NCI-H1105 treated with DMSO at 0.1 percent for 48 hours (cell line): ENCODE measurements at regions not wholly inside any gene's neighbourhood (a gene's known extent, or its start where the extent isn't known, plus 50 kb on each side); places are given as distances from the start of the nearest gene placed in this dataset.
"Not testable (repeated sequence)": the region's sequence is repeated elsewhere in the genome, so short reads cannot be mapped to it uniquely, and the experiment has no call there.

Experiments
- DNase-seq: peaks from one replicate; lab custom pipeline; 2025; lab: John Stamatoyannopoulos, UW

DNA sequence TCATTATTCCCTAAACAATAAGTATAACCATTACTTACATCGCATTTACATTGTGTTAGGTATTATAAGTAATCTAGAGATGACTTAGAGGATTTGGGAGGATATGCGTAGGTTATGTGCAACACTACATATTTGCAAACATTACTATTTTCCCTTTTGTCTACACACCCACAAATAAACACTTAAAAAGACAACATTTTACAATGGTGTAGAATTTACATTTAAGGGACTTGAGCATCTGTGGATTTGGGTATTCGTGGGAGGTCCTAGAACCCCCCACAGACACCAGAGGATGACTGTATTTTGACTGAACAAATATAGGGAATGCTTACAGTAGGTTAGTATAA, 220.2 kb upstream of the MYO3A start:
- no peak for DNase-seq

DNA sequence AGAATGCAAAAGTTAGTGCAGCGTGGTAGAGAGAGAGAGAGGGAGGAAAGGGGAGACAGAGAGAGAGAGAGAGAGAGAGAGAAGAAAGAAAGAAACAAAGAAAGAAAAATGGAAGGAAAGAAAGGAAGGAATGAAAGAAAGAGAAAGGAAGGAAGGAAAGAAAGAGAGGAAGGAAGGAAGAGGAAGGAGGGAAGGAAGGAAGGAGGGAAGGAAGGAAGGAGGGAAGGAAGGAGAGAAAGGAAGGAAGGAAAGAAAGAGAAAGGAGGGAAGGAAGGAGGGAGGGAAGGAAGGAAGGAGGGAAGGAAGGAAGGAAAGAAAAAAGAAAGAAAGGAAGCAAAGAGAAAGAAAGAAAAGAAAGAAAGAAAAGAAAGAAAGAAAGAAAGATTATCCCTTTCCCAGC, 209.8 kb upstream of the MYO3A start:
- no peak for DNase-seq

DNA sequence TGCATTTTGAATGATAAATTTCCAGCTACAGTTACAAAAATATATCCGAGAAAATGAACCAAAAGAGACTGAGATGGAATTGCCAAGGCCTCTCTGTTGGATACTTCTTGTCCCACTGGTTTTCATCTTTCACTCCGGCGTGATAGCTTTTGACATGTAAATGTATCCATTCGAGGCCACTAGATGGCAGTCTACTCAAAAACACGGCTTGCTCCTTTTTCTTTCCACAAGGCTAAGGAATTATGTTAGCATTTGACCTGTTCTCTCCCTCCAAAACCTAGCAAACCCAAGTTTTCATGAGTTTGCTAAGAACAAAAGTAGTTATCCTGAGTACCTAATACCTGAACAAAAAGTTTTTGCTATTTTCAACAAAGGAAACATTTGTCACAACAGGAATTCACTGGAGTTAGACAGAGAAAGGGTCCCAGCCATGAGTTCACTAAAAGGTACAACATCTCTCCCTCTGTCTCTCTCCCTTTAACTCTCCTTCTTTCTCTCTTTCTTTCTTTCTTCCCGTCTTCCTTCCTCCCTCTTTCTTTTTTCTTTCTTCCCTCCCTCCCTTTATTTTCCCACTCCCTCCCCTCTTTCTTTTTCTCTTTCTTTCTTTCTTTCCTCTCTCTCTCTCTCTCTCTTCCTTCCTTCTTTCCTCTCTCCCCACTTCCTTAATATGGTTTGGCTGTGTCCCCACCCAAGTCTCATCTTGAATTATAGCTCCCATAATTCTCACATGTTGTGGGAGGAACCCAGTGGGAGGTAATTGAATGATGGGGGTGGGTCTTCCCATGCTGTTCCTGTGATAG, 207.9 kb upstream of the MYO3A start:
- peak; percentile 59 for DNase-seq

DNA sequence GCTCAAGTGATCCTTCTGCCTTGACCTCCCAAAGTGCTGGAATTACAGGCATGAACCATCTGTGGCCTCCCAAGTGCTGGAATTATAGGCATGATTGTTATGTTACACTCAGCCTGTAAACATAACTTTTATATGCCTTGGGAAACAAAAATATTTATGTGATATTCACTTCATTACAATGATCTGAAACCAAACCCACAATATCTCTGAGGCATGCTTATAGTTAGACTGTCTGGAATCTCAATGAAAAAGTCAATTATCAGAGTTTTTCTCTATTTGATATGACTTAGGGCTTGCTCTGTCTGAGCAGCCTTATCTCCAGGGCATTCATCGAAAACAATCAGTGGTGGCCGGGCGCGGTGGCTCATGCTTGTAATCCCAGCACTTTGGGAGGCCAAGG, 195.3 kb upstream of the MYO3A start:
- DNase-seq: no peak

DNA sequence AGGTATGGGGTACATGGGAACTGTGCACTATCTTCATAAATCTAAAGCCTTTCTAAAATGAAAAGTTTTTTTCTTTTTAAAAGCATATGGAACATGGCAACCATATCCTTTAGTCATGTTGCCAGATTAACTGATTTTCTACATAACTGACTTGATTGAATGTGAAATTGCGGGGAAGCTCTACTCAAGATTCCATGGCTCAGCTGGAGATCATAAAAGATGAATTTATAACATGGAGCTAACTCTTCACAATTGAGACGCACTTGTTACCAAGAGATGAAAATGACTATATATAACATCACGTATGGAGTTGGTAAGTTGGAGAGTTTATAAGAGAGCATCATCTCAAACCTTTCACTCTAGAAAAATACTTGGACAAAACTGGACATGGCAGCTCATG, 190.2 kb upstream of the MYO3A start:
- DNase-seq: no peak

DNA sequence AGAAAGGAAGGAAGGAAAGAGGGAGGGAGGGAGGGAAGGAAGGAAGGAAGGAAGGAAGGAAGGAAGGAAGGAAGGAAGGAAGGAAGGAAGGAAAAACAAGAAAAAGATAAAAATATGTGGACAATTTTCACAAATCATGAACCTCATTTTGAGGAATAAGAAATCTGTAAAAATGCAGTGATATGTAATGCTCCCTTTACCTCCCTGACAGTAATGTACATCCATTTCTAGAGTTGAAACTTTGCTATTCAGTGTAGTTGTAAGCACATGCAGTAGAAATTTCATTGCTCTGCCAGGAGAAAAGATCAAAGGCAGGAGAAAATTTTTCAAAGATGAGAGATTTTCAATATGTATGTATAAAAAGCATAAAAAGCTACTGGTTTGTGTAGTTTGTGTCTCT, 189.5 kb upstream of the MYO3A start:
- DNase-seq: no peak

DNA sequence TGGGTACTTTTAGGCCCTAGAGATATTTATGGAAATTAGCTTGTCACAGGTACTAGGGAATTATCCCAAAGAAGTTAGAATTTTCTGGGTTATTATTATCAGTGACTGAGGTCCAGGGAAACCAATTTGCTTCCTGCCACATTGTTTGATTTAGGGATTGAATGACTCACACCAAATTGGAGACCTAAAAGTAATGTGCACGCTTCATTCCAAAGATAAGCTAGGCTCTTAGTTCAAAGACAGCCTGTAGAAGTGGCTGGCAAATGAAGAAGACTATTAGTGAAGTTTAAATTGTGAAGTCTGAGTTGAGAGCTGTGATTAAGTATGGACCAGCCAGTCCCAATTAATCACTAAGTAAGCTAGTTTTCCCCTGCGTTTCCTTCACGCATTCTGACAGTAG, 188.1 kb upstream of the MYO3A start:
- DNase-seq: no peak

DNA sequence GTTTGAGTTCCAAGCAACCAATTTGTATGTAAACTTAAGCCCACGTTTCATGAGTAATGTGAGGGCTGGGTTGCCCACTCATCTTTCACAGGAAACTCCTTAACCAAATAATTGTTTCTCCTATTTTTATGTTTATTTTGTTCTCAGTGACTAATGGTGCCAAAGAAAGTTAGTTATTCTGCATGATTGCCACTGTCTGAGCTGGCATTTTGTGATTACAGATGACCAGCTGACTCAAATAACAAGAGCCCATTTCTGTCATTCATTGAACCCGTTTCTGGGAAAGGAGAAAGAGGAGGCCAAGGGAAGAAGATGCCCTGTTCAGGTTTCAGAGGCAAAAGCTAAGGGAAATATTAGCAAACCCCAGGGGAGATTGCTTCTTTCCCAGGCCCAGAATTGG, 186.9 kb upstream of the MYO3A start:
- no peak for DNase-seq

DNA sequence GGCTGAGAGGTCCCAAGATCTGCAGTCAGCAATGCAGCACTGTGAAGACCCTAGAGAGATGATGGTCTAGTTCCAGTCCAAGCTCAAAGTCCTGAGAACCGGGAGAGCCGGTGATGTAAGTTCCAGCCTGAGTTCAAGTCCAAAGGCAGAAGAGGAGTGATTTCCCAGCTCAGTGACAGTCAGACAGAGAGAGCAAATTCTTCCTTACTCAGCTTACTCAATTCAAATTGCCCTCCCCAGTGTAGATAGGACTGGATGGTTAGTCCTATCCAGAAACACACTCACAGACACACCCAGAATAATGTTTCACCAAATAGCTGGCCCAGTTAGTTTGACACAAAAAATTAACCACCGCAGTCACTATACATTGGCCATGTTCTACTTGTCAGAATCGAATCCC, 185.5 kb upstream of the MYO3A start:
- DNase-seq: no peak

DNA sequence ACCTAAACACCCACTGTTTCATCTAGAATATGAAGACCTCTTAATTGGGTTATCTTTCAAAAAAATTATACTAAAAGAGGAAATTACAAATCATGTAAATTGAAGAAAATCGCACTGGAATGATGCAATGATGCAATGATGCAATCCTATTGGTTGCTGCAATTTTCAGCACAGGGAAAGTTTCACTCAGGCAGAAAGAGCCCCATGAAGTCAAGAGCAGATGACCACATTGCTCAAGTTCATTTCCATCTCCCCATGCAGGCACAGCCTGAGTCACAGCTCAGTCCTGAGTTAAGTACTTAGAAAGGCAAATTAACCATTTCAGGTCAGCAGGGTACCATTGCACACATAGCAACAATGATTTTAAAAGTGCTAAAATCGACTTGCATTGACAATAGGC, 180.3 kb upstream of the MYO3A start:
- DNase-seq: no peak

DNA sequence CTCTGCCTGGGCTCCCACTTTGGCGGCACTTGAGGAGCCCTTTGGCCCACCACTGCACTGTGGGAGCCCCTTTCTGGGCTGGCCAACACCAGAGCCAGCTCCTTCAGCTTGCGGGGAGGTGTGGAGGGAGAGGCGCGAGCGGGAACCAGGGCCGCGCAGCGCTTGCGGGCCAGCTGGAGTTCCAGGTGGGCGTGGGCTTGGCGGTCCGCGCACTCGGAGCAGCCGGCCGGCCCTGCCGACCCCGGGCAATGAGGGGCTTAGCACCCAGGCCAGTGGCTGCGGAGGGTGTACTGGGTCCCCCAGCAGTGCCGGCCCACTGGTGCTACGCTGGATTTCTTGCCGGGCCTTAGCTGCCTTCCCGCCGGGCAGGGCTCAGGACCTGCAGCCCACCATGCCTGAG, 178.2 kb upstream of the MYO3A start:
- not testable (repeated sequence) for DNase-seq

DNA sequence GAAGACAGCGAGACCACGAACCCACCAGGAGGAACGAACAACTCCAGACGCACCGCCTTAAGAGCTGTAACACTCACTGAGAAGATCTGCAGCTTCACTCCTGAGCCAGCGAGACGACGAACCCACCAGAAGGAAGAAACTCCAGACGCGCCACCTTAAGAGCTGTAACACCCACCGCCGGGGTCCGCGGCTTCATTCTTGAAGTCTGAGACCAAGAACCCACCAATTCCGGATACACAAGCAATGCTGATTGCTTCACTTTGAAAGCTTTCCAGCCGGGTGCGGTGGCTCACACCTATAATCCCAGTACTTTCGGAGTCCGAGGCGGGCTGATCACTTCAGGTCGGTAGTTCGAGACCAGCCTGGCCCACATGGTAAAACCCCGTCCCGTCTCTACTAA, 177.2 kb upstream of the MYO3A start:
- no peak for DNase-seq

DNA sequence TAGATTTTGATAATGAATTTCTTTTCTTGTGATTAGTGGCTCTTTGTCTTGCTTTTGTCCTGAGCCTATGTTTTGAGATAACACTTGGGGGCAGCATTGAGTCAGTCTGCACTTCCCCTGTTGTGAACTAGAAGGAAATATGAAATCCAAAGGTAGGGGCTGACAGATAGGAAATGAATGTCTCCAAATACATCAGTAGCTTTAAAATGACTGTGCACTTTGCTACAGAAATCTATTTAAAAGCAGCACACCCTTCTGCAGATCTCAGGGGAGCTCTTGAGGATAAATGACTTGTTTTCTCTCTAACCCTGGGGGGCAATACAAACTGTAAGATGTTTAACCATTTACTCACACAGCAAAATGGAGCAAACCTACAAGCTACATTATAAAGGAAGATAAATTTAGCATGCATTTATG, 176.0 kb upstream of the MYO3A start:
- peak; percentile 77 for DNase-seq

DNA sequence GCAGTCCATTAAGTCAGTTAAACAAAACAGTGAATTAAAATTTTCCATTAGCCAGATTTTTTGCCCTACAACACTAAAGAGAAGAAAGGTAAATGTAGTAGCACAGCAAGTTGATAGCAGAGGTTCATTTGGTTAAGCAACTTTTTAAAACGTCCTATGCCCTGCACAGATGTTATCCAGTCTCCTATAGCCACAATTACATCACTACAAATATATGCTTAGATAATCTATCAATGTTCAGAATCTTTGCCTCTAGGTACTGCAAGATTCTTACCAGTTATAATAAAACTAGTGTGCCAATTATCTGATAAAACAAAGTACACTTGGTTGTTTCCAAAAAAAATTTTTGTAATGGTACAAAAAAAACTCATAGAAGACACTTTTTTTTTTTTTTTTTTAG, 175.5 kb upstream of the MYO3A start:
- no peak for DNase-seq

DNA sequence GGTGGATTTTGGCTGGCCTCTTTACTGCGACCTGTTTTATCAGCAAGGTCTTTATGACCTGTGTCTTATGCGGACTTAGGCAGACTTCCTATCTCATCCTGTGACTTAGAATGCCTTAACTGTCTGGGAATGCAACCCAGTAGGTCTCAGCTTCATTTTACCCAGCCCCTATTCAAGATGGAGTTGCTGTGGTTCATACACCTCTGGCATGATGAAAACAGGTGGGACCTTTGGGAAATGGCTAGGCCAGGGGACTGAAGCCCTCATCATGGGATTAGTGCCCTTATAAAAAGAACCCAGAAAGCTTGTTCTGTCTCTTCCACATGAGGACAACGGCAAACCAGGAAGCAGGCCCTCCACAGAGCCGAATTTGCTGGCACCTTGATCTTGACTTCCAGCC, 172.1 kb upstream of the MYO3A start:
- no peak for DNase-seq

DNA sequence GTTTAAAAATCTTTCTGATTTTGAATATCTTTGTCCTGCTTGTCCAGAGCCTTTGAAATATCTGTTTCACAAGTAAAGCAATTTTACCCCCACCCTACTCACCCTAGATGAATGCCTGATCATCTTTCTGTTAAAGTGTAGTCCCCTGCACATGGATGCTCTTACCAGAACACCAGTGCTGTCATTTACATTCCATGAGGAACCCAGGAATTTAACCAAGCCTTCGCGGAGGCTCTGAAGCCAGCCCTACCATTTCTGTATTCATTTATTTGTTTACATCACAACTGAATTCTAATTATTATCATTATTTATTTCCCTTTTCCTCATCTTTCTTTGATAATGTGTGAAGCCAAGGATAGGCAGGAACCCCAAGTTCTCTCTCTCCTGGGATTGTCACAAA, 167.8 kb upstream of the MYO3A start:
- DNase-seq: no peak

DNA sequence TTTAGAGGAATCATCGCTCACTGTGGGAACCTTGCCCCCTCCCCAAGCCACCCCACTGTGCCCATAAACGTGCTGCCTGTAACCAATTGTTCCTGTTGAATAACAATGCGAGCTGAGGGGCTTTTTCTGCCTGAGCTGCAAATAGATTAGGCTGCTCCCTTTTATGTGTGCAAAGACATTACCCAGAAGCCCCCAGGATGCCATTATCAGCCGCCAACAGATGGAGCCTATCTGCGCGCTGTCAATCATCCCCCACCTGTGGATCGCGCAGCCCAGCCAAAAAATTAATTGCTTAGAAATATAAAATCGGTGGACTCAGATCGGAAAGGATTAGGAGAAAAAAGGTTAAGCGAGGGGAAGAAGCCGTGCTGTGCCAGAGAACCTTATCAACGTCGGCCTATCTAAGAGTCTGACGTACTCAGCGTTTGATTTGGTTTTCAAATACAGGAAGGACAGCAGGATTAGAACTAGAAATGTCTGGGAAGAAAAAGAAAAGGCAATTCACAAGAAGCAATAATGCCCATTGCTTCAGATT, 167.3 kb upstream of the MYO3A start:
- no peak for DNase-seq

DNA sequence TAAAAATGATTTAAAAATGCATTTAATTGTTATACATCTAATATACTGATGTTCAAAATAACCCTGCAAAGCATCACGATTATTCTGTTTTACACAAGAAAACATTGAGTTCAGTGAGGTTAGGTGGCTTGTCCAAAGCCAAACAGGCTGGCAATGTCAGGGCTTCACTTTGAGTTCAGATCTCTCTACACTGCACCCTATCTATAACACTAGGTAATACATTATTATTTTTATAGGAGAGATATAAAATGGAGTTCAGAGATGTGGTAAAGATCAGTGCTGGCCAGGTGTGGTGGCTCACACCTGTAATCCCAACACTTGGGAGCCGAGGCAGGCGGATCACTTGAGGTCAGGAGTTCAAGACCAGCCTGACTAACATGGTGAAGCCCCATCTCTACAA, 165.9 kb upstream of the MYO3A start:
- DNase-seq: no peak

DNA sequence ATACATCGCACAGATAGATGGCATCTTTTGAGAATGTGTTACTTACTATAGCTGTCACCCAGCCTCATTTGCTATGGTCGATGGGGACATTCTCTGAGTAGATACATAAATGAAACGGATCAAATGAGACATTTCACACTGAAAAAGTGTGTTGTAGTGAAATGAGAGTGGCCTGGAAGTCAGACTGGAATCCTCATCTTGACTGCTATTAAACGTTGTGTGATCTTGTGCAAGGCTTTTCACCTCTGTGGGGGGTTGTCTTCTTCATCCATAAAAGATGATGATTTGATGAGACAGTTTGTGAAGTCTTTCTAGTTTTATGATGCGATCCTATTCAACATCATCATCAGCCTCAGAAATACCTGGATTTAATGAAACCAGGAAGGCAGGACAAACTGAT, 155.4 kb upstream of the MYO3A start:
- no peak for DNase-seq

DNA sequence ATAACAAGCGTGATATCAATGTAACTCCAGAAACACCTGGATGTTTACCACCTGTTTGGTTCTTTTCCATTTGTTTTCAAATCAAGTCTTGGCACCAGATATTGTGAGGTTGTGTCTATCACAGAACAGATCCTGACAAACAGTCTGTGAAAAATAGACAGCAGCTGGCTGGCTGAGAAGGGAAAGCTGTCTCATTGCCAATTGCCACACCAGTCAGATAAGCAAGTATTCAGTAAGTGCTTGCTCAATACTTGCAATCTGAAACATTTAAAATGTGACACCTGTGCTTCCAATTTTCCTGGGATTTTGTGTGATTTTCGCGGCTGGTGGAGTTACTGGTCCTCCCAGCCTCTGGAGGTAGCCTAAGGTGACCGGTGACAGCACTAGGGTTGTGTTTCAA, 147.9 kb upstream of the MYO3A start:
- DNase-seq: peak; percentile 73

DNA sequence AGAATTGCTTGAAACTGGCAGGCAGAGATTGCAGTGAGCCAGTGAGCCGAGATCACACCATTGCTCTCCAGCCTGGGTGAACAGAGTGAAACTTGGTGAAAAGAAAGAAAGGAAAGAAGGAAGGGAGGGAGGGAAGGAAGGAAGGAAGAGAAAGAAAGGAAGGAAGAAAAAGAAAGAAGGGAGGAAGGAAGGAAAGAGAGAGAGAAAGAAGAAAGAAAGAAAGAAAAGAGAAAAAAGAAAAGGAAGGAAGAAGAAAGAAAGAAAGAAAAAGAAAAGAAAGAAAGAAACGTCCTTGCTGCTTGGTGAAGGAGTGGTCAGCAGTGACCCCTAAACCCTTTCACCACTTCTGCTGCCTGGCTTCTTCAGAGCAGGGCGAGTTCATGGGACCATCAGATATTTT, 147.1 kb upstream of the MYO3A start:
- DNase-seq: no peak

DNA sequence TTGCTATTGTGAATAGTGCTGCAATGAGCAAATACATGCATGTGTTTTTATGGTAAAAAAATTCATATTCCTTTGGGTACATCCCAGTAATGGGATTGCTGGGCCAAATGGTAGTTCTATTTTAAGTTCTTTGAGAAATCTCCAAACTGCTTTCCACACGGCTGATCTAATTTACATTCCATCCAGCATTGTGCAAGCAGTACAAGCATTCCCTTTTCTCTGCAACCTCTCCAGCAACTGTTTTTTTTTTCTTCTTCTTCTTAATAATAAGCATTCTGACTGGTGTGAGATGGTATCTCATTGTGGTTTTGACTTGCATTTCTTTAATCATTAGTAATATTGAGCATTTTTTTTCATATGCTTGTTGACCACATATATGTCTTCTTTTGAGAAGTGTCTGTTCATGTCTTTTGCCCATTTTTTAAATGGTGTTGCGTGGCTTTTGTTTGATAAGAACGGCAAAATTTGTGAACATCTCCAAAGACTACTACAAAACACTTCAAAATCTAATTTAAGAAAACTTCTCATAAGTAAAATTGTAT, 136.1 kb upstream of the MYO3A start:
- no peak for DNase-seq

DNA sequence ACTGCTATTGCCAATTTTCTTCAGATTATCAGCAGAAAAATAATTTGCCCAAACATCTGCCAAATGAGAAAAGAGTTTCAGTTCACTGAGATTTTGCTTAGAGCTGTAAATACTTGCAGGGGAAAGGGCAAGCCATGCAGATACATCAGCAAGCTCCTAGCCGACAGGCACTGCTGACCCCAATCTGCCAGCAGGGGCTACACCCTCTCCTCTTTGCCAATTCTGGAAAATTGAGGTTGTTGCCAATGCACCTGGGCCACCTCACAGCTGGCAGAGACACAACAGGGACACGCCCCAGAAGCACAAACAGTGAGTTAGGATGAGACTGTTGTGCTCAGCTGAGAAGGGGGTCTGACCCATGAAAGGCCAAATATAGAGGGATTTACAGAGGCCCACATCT, 129.5 kb upstream of the MYO3A start:
- no peak for DNase-seq

DNA sequence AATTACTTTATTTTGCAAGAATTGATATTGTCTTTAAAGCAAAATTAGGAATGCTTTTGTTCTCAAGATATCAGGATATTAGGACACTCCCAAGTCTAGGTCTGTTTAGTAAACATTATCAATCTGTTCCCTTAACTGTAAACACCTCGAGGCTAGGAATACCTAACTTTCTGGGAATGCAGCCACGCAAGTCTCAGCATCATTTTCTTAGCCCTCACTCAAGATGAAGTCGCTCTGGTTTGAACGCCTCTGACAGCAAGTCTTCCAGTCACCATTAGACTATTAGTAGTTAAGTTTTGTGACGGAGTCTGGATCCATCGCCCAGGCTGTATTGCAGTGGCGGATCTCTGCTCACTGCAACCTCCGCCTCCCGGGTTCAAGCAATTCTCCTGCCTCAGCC, 128.0 kb upstream of the MYO3A start:
- DNase-seq: no peak
